Hematopoietic multipotent progenitor cell treated with erythropoietin and hydrocortisone succinate and interleukin-3 and kit ligand, for 6 days (in vitro differentiated cells): ENCODE measurements at regions not wholly inside any gene's neighbourhood (a gene's known extent, or its start where the extent isn't known, plus 50 kb on each side); places are given as distances from the start of the nearest gene placed in this dataset.

ENCODE experiments used
- DNase-seq: peaks from one replicate; pipeline ENCODE4 v3.0.0-alpha.2; 2015

DNA sequence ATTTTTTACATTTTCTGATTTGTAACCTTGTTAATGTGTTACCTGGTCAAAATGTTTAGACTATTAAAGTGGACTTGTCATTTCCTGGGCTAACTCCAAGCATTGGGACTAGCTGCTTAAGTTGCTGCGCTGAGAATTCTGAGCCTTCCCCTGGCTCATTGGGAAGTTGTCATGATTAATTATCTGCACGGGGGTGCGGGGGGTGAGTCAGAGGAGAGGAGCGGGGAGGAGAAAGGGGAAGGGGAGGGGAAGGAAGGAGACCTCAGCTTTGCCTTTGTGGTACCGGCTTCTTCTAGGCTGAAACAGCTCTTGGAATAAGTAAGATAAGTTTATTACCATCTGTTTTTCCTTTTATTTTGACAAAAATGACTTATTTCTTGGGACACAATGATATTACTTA, 52.9 kb upstream of the APCDD1 start:
- no peak for DNase-seq

DNA sequence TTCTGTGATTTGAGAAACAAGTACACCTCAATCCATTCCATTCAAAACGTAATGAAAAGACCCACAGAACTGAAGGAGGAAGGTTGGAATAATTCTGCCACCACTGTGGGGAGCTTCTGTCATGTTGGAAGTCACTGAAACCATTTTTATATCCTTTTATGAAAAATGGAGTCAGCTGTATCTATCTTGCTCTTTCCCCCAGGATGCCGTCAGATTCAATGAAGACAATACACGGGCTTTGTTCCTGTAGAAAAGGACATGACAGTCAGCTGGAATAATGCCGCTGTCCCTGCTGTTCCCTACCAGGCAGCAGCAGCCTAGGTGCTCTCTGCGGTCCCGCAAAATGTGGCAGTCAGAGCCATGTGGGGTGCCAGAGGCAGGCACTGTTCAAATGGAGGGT, 52.5 kb upstream of the APCDD1 start:
- no peak for DNase-seq

DNA sequence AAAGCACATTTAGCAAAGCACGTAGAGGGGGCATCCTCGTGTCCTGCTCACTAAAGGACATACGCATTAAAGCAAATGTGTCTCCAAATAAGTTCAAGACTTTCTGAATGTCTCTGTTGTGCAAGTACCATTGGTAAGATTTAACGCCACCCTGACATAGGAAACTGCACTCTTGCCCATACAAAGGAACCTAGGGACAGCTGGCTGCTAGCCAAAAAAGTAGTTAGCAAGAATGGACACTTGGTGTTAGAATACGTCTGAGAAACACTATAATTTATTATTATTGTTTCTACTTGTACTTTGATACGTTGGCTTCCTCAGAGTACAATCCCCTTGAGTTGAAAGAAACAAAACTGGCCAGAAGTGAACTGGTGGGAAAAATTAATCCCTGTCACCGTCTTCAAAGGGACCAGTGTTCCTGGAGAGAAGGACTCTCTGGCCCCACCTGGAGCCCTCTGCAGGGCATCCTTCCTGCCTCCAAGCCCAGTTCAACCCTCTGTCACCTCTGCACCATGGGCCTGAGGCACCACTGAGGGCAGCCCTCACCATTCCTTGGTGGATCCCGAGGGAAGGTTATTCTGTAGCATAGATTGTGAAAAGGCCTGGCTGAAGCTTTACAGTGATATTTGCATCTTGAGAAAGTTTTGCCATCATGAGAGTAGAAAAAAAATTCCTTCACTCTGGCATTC, 51.4 kb upstream of the APCDD1 start:
- DNase-seq: no peak

DNA sequence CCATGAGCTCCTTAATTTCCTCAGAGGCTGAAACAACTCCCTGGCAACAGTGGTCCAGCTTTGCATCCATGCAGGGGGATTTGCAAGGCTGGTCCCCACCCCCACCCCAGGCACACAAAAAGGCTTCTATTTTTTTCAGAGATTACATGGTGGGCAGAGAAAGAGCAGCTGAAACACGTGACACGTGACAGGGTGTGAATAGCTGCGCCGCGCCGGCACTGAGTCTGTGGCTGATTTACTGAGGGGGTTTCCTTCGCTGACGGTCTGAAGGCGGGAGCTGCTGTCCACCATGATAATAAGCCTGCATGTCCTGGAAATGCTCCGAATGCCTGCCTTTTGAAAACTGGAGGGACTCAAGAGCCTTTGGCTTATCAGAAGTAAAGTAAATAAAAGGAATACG, 50.7 kb upstream of the APCDD1 start:
- no peak for DNase-seq

DNA sequence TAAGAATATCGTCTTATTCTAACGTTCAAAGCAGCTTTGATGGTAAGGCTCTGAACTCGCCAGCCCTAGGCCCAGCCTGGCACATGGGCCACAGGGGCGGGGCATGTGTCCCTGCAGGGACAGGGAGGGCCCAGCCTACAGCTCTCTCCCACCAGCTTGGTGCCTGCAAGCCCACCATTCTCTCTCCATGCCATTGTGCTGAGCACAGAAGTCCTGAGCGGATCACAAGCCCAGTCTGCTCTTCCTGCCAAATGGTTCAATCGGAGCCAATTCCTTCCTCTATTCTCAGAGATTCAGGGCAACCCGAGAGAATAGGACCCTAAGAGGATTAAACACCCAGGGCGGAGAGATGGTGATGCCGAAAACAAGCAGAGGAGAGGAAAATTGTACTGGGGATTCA, 50.3 kb upstream of the APCDD1 start:
- no peak for DNase-seq
